AG09309 (cell line): ENCODE measurements at regions not wholly inside any gene's neighbourhood (a gene's known extent, or its start where the extent isn't known, plus 50 kb on each side); places are given as distances from the start of the nearest gene placed in this dataset.

ENCODE experiments used
- DNase-seq: peaks from one replicate; pipeline ENCODE4 v3.0.0-alpha.2; 2010; ENCODE audit warnings: low read depth
- H3K4me3 ChIP-seq: 2 replicates; pipeline ENCODE4 v1.5.1; 2011; ENCODE audit warnings: mild to moderate bottlenecking, low read depth, low read length, moderate library complexity; ENCODE audit not compliant: control insufficient read depth
- CTCF ChIP-seq: IDR thresholded peaks from 2 replicates; pipeline ENCODE4 v1.5.1; 2011; ENCODE audit warnings: mild to moderate bottlenecking, low read depth, low read length, inconsistent platforms; ENCODE audit not compliant: insufficient read depth, control insufficient read depth; ENCODE audit errors: missing control alignments

GRCh38 chr15:81480645-81481053, 106.6 kb upstream of the TMC3 start:
- peak; percentile 66 for TF ChIP-seq CTCF
- DNase-seq: peak; percentile 16
- no peak overlapping the region for H3K4me3 ChIP-seq

- H3K4me3 ChIP-seq: no peak overlapping the region
- no peak for TF ChIP-seq CTCF
- no peak for DNase-seq
Observed at GRCh38 chr15:81478354-81478753, 104.3 kb upstream of the TMC3 start.

GRCh38 chr15:81475926-81476325, 101.9 kb upstream of the TMC3 start:
- no peak for TF ChIP-seq CTCF
- DNase-seq: no peak
- no peak overlapping the region for H3K4me3 ChIP-seq

GRCh38 chr15:81475471-81475870, 101.5 kb upstream of the TMC3 start:
- no peak for DNase-seq
- TF ChIP-seq CTCF: no peak
- H3K4me3 ChIP-seq: no peak overlapping the region

GRCh38 chr15:81473946-81474345, 99.9 kb upstream of the TMC3 start:
- no peak for DNase-seq
- no peak for TF ChIP-seq CTCF
- H3K4me3 ChIP-seq: no peak overlapping the region

- no peak for TF ChIP-seq CTCF
- no peak for DNase-seq
- no peak overlapping the region for H3K4me3 ChIP-seq
Observed at GRCh38 chr15:81473177-81473576, 99.2 kb upstream of the TMC3 start.

GRCh38 chr15:81471151-81471550, 97.1 kb upstream of the TMC3 start:
- no peak for TF ChIP-seq CTCF
- DNase-seq: no peak

More at GRCh38 chr15:81471151-81471550, 97.1 kb upstream of the TMC3 start:
- no peak overlapping the region for H3K4me3 ChIP-seq
